Loucy (cell line): ENCODE measurements at regions not wholly inside any gene's neighbourhood (a gene's known extent, or its start where the extent isn't known, plus 50 kb on each side); places are given as distances from the start of the nearest gene placed in this dataset.

Experiments used
- H2AFZ ChIP-seq: fragments of 200-600 bp; sonication (generic); 2 replicates; pipeline ENCODE4 v1.6.0; 2016; ENCODE audit warnings: antibody characterized with exemption, mild to moderate bottlenecking, low read length, moderate library complexity
- H3F3A ChIP-seq: fragments of 200-600 bp; 2 replicates; pipeline ENCODE4 v1.6.0; 2016; ENCODE audit warnings: antibody characterized with exemption, low read depth, mild to moderate bottlenecking
- H3K27me3 ChIP-seq: fragments of 200-600 bp; sonication (generic); 2 replicates; pipeline ENCODE4 v1.6.1; 2014; ENCODE audit warnings: low read length, mild to moderate bottlenecking; ENCODE audit not compliant: insufficient read depth, poor library complexity, severe bottlenecking
- H3K36me3 ChIP-seq: fragments of 200-600 bp; sonication (generic); 2 replicates; pipeline ENCODE4 v1.6.1; 2016; ENCODE audit warnings: low read length; ENCODE audit not compliant: insufficient read depth
- H3K4me1 ChIP-seq: fragments of 200-600 bp; sonication (generic); 2 replicates; pipeline ENCODE4 v1.5.1; 2014; ENCODE audit warnings: low read length, mild to moderate bottlenecking; ENCODE audit not compliant: insufficient read depth, poor library complexity, severe bottlenecking
- H3K4me2 ChIP-seq: fragments of 200-600 bp; sonication (generic); 2 replicates; pipeline ENCODE4 v1.6.0; 2014; ENCODE audit warnings: antibody characterized with exemption, low read length, low read depth, mild to moderate bottlenecking; ENCODE audit not compliant: poor library complexity, severe bottlenecking
- H3K4me3 ChIP-seq: fragments of 200-600 bp; sonication (generic); 2 replicates; pipeline ENCODE4 v1.5.1; 2014; ENCODE audit warnings: low read length, mild to moderate bottlenecking, mixed read lengths; ENCODE audit not compliant: poor library complexity, severe bottlenecking
- H3K79me2 ChIP-seq: fragments of 200-600 bp; sonication (generic); 2 replicates; pipeline ENCODE4 v1.6.1; 2014; ENCODE audit warnings: low read length; ENCODE audit not compliant: insufficient read depth
- H3K9ac ChIP-seq: fragments of 200-600 bp; sonication (generic); 2 replicates; pipeline ENCODE4 v1.6.0; 2014; ENCODE audit warnings: mild to moderate bottlenecking, low read depth, low read length, moderate library complexity; ENCODE audit not compliant: poor library complexity, severe bottlenecking
- H3K9me2 ChIP-seq: fragments of 200-600 bp; sonication (generic); replicated peaks from 2 replicates; pipeline ENCODE4 v1.6.1; 2016; ENCODE audit warnings: low read depth, low read length, mixed read lengths
- H3K9me3 ChIP-seq: fragments of 200-600 bp; sonication (generic); 2 replicates; pipeline ENCODE4 v1.6.1; 2014; ENCODE audit warnings: mild to moderate bottlenecking, antibody characterized with exemption, low read length, low read depth; ENCODE audit not compliant: insufficient read depth
- H4K20me1 ChIP-seq: fragments of 200-600 bp; sonication (generic); 2 replicates; pipeline ENCODE4 v1.6.0; 2014; ENCODE audit warnings: antibody characterized with exemption, low read length, mild to moderate bottlenecking; ENCODE audit not compliant: insufficient read depth, poor library complexity, severe bottlenecking
- CTCF ChIP-seq: fragments of 200-600 bp; sonication (generic); conservative IDR thresholded peaks from 2 replicates; pipeline ENCODE4 v1.5.1; 2014; ENCODE audit warnings: mild to moderate bottlenecking, antibody characterized with exemption, low read length
- EZH2phosphoT487 ChIP-seq: fragments of 200-600 bp; IDR thresholded peaks from 2 replicates; pipeline ENCODE4 v1.6.1; 2018; ENCODE audit warnings: antibody characterized with exemption, mild to moderate bottlenecking, moderate library complexity, borderline replicate concordance

GRCh38 chr16:86854626-86855294 is 276.4 kb downstream of the FOXL1 start:
- Histone ChIP-seq H3K79me2 (no peaks in the 10 kb centered on the region), H4K20me1 (no peaks in the 10 kb centered on the region), H3K4me3 (no peak overlapping the region), H3K9me3 (no peaks in the 10 kb centered on the region), H3K4me1 (no peaks in the 10 kb centered on the region), H3K36me3 (no peaks in the 10 kb centered on the region), H3K4me2 (no peak overlapping the region), H3K9me2 (no peaks in the 10 kb centered on the region), H3K27me3 (no peaks in the 10 kb centered on the region), H3K9ac (no peak overlapping the region), H2AFZ (no peak overlapping the region), H3F3A (no peaks in the 10 kb centered on the region)
- TF ChIP-seq EZH2phosphoT487 (no peak), CTCF (no peak)

GRCh38 chr16:86856946-86857586 is 278.7 kb downstream of the FOXL1 start:
- Histone ChIP-seq H3K79me2 (no peaks in the 10 kb centered on the region), H2AFZ (no peak overlapping the region), H3K4me1 (no peaks in the 10 kb centered on the region), H3K36me3 (no peaks in the 10 kb centered on the region), H4K20me1 (no peaks in the 10 kb centered on the region), H3K4me3 (no peak overlapping the region), H3F3A (no peaks in the 10 kb centered on the region), H3K9ac (no peak overlapping the region), H3K27me3 (no peaks in the 10 kb centered on the region), H3K9me2 (no peaks in the 10 kb centered on the region), H3K9me3 (no peaks in the 10 kb centered on the region; the same call in 1 of the 2 replicates), H3K4me2 (no peak overlapping the region)
- TF ChIP-seq CTCF (no peak), EZH2phosphoT487 (no peak)

GRCh38 chr16:86857807-86858206 is 279.5 kb downstream of the FOXL1 start:
- Histone ChIP-seq H3K79me2 (no peaks in the 10 kb centered on the region), H3K9ac (no peak overlapping the region), H3K4me2 (no peak overlapping the region), H3K9me2 (no peaks in the 10 kb centered on the region), H3K4me1 (no peaks in the 10 kb centered on the region), H3F3A (no peaks in the 10 kb centered on the region), H3K9me3 (no peaks in the 10 kb centered on the region; the same call in 1 of the 2 replicates), H3K27me3 (no peaks in the 10 kb centered on the region), H2AFZ (no peak overlapping the region), H3K4me3 (no peak overlapping the region), H4K20me1 (no peaks in the 10 kb centered on the region), H3K36me3 (no peaks in the 10 kb centered on the region)
- TF ChIP-seq EZH2phosphoT487 (no peak), CTCF (no peak)
